Natural killer cell (primary cell): ENCODE measurements at regions not wholly inside any gene's neighbourhood (a gene's known extent, or its start where the extent isn't known, plus 50 kb on each side); places are given as distances from the start of the nearest gene placed in this dataset.

ENCODE experiments used
- ATAC-seq, 3 donors: fragments of 150-1000 bp in 2 of 3; fragments of 200-7000 bp in 1 of 3; cut with Tn5 transposase; 1 replicate in 1 of 3; 2 replicates in 2 of 3; pipeline ENCODE4 v1.10.0; 2021; ENCODE audit warnings: mild to moderate bottlenecking in 2 of 3, moderate library complexity in 2 of 3
- DNase-seq, 2 donors: peaks; one replicate each; pipeline versions ENCODE4 v3.0.0 to v3.0.0-alpha.2; 2013 to 2021; ENCODE audit warnings: mixed read lengths in 1 of 2
- H3K27ac ChIP-seq: one replicate; pipeline ENCODE4 v1.5.1; 2013; ENCODE audit warnings: mild to moderate bottlenecking, low read length
- H3K27me3 ChIP-seq: one replicate; pipeline ENCODE4 v1.6.1; 2013; ENCODE audit warnings: low read length; ENCODE audit not compliant: control insufficient read depth, insufficient read depth
- H3K36me3 ChIP-seq: one replicate; pipeline ENCODE4 v1.6.1; 2013; ENCODE audit warnings: low read length; ENCODE audit not compliant: control insufficient read depth, insufficient read depth
- H3K4me1 ChIP-seq: one replicate; pipeline ENCODE4 v1.6.1; 2013; ENCODE audit warnings: low read length; ENCODE audit not compliant: control insufficient read depth, insufficient read depth
- H3K4me3 ChIP-seq: one replicate; pipeline ENCODE4 v1.5.1; 2013; ENCODE audit warnings: low read length
- H3K9me3 ChIP-seq: one replicate; pipeline ENCODE4 v1.6.1; 2013; ENCODE audit warnings: low read length; ENCODE audit not compliant: control insufficient read depth, insufficient read depth
- H3K27ac Mint-ChIP-seq, 2 donors: one replicate each; pipeline ENCODE4 v1.8.0; 2022; ENCODE audit warnings: mild to moderate bottlenecking in 2 of 2, mixed read lengths in 2 of 2, moderate library complexity in 1 of 2
- H3K27me3 Mint-ChIP-seq, 2 donors: one replicate each; pipeline ENCODE4 v1.8.0; 2022; ENCODE audit warnings: low read depth in 2 of 2, mixed read lengths in 2 of 2
- H3K36me3 Mint-ChIP-seq: one replicate; pipeline ENCODE4 v1.8.0; 2022; ENCODE audit warnings: mixed read lengths
- H3K4me1 Mint-ChIP-seq, 2 donors: one replicate each; pipeline ENCODE4 v1.8.0; 2022; ENCODE audit warnings: mixed read lengths in 2 of 2
- H3K4me3 Mint-ChIP-seq: one replicate; pipeline ENCODE4 v1.8.0; 2022; ENCODE audit warnings: mild to moderate bottlenecking, moderate library complexity, mixed read lengths
- H3K9me3 Mint-ChIP-seq, 2 donors: one replicate each; pipeline ENCODE4 v1.8.0; 2022; ENCODE audit warnings: mixed read lengths in 2 of 2
- CTCF ChIP-seq: fragments of 200-600 bp; IDR thresholded peaks from one replicate; pipeline ENCODE4 v1.8.0; 2022; ENCODE audit warnings: antibody characterized with exemption
- WGBS: methylation state at CpG from one replicate; pipeline ENCODE4 v1.1.7; 2013; ENCODE audit warnings: missing lambda C conversion rate; ENCODE audit not compliant: insufficient coverage; 5-methylcytosine and 5-hydroxymethylcytosine counted together
- intact Hi-C: fragments of 100-400 bp; cut with micrococcal nuclease; formaldehyde crosslinking; loops from one replicate; pipeline ENCODE4 v1.14.2; 2022

- no peak for DNase-seq
- no peak overlapping the region for H3K27ac Mint-ChIP-seq
- no peak overlapping the region for H3K4me3 Mint-ChIP-seq
- peaks cover 6 to 7% of the 10 kb centered on the region in 2 donors for H3K4me1 Mint-ChIP-seq
- Histone ChIP-seq H3K27ac (no peak overlapping the region), H3K36me3 (no peaks in the 10 kb centered on the region), H3K9me3 (no peaks in the 10 kb centered on the region), H3K4me1 (no peaks in the 10 kb centered on the region), H3K27me3 (no peaks in the 10 kb centered on the region), H3K4me3 (no peak overlapping the region)
- H3K36me3 Mint-ChIP-seq: peaks cover 17% of the 10 kb centered on the region
- H3K9me3 Mint-ChIP-seq: no peaks in the 10 kb centered on the region
- ATAC-seq: no peak
- peaks cover 9 to 12% of the 10 kb centered on the region in 2 donors for H3K27me3 Mint-ChIP-seq
- no peak for TF ChIP-seq CTCF
- 97% methylated on average over 2 of the region's 4 CpGs for WGBS
- intact Hi-C loops: no loop called here
Measured at GRCh38 chr4:185889585-185889984, 77.6 kb upstream of the SORBS2 start.

- Histone ChIP-seq H3K9me3 (no peaks in the 10 kb centered on the region), H3K4me3 (no peak overlapping the region), H3K27me3 (no peaks in the 10 kb centered on the region), H3K4me1 (no peaks in the 10 kb centered on the region), H3K36me3 (no peaks in the 10 kb centered on the region), H3K27ac (no peak overlapping the region)
- intact Hi-C loops: no loop called here
- Mint-ChIP-seq H3K27ac (no peak overlapping the region), H3K4me1 (peaks cover 6 to 7% of the 10 kb centered on the region in 2 donors), H3K4me3 (no peak overlapping the region), H3K36me3 (peaks cover 17% of the 10 kb centered on the region), H3K9me3 (no peaks in the 10 kb centered on the region), H3K27me3 (peaks cover 9 to 12% of the 10 kb centered on the region in 2 donors)
- ATAC-seq (no peak), DNase-seq (no peak)
- no peak for TF ChIP-seq CTCF
- 91% methylated on average over 5 of the region's 5 CpGs for WGBS
Measured at GRCh38 chr4:185890196-185890595, 78.2 kb upstream of the SORBS2 start.

- Histone ChIP-seq H3K27ac (no peak overlapping the region), H3K36me3 (no peaks in the 10 kb centered on the region), H3K27me3 (no peaks in the 10 kb centered on the region), H3K4me1 (no peaks in the 10 kb centered on the region), H3K9me3 (no peaks in the 10 kb centered on the region), H3K4me3 (no peak overlapping the region)
- intact Hi-C loops: no loop called here
- Mint-ChIP-seq H3K9me3 (no peaks in the 10 kb centered on the region), H3K27me3 (peaks cover 2 to 7% of the 10 kb centered on the region in 2 donors), H3K4me3 (no peak overlapping the region), H3K27ac (no peak overlapping the region), H3K4me1 (peaks cover 6 to 7% of the 10 kb centered on the region in 2 donors), H3K36me3 (peaks cover 17% of the 10 kb centered on the region)
- DNase-seq: no peak
- no peak for TF ChIP-seq CTCF
- ATAC-seq: no peak
- 87% methylated on average over 2 of the region's 2 CpGs for WGBS
Measured at GRCh38 chr4:185892165-185892564, 80.2 kb upstream of the SORBS2 start.

GRCh38 chr4:185893500-185893899, 81.5 kb upstream of the SORBS2 start:
- H3K9me3 Mint-ChIP-seq: no peaks in the 10 kb centered on the region
- 87% methylated on average over 3 of the region's 4 CpGs for WGBS
- intact Hi-C loops: no loop called here

More at GRCh38 chr4:185893500-185893899, 81.5 kb upstream of the SORBS2 start:
- Mint-ChIP-seq H3K4me1 (peaks cover 7 to 9% of the 10 kb centered on the region in 2 donors), H3K4me3 (no peak overlapping the region), H3K36me3 (peaks cover 11% of the 10 kb centered on the region), H3K27ac (no peak overlapping the region), H3K27me3 (peaks cover 2 to 7% of the 10 kb centered on the region in 2 donors)
- Histone ChIP-seq H3K36me3 (no peaks in the 10 kb centered on the region), H3K27me3 (no peaks in the 10 kb centered on the region), H3K4me3 (no peak overlapping the region), H3K4me1 (no peaks in the 10 kb centered on the region), H3K9me3 (no peaks in the 10 kb centered on the region), H3K27ac (no peak overlapping the region)
- DNase-seq: no peak
- no peak for ATAC-seq
- no peak for TF ChIP-seq CTCF
